GM18499 (cell line): ENCODE measurements at regions not wholly inside any gene's neighbourhood (a gene's known extent, or its start where the extent isn't known, plus 50 kb on each side); places are given as distances from the start of the nearest gene placed in this dataset.

Experiments
- ATAC-seq: cut with Tn5 transposase; IDR thresholded peaks from one replicate; pipeline ENCODE4 v1.9.1; 2021; ENCODE audit warnings: moderate number of reproducible peaks; ENCODE audit not compliant: insufficient read depth, unreplicated experiment

DNA sequence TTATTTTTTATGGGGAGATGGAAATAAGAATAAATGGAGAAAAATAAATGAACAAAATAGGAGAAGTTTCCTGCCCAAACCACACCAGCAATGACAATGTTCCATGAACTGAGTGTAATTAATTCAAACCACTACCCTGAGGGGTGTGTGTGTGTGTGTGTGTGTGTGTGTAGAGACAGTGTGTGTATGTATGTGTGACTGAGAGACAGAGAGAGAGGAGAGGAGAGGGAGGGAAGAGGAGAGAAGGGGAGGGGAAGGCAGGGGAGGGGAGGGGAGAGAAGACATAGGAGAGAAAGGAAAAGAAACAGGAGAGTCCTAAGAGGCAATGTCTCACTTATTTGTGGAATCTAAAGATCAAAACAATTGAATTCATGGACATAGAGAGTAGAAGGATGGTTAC is 65.0 kb upstream of the POU2AF1 start:
- no peak for ATAC-seq

DNA sequence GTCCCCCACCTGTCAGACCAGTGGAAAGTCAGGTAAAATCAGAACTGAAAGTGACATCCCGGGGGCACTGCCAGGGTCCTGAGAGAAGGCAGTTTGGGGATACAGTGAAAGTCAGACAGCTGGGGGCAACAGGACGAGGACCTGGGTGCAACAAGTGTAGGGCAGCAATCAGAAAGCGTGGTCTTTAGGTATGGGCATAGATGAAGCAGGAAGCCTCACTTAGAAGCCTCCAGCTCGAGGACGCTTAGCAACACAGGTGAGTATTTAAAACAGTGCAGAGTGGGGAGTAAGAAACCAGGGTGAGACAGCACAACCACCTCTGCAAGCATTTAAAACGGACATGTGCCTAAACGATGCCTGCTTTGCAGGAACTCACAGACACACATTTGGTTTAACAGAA is 64.6 kb upstream of the POU2AF1 start:
- no peak for ATAC-seq

DNA sequence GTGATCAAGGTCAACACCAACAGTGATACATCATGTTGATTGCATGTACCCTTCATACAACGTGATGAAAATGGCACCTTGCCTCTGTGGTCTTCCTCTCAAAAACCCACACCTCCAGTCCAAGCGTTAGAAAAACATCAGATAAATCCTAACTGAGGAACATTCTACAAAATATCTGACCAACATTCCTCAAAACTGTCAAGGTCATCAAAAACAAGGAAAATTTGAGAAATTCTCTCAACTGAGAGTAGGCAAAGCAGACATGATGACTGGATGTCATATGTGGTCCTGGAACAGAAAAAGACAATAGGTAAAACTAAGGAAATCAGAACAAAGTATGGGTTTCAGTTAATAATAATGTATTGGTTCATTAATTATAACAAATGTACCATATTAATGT is 64.0 kb upstream of the POU2AF1 start:
- no peak for ATAC-seq

DNA sequence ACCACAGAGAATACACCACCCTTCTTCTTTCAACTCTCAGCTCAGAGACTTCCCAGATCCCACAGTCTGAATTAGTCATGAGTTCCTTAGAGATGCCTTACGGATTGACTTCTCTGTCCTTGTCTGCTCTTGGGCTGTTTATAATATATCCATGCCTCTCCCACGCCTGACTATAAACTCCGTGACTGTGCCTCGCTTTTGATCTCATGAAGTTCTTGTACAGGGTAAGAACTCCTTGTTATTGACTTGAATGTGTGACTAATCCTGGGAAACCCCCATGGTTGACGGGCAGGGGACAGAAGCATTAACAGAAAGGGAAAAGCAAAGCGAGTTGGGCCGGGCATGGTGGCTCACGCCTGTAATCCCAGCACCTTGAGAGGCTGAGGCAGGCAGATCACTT is 62.4 kb upstream of the POU2AF1 start:
- no peak for ATAC-seq

DNA sequence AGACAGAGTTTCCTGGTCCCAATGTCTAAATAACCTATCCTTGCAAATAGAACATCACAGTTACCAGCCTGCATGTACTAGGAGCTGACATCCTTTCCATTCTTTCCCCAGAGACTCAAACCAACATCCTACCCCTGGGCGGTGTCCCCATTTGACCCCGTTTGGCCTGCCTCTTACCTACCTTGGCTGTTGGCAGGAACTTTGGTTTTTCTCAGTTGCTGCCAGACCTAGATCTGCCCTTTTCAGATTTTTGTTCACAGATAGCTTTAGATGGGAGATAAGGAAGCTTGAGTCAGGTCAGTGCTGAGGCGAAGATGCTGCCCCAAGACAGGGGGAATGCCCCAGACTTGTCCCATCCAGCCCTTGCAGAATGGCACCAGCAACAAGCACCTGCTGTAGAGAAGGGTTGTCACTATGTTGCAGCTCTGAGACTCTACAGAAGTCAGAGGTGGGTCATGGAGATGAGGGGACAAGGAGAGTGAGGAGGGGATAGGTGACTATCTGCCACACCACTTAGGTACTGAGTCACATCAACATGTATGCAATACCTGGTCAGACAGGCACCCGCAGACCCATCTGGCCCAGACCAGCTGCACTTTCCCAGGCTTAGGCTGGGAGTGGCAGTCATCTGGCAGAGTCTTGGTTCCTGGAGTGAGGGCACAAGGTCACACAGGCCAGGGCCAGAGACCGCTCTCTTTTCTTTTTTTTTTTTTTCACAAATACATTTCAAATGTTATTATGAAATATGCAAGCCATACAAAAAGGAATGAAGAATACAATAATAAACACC is 61.5 kb upstream of the POU2AF1 start:
- ATAC-seq: no peak

DNA sequence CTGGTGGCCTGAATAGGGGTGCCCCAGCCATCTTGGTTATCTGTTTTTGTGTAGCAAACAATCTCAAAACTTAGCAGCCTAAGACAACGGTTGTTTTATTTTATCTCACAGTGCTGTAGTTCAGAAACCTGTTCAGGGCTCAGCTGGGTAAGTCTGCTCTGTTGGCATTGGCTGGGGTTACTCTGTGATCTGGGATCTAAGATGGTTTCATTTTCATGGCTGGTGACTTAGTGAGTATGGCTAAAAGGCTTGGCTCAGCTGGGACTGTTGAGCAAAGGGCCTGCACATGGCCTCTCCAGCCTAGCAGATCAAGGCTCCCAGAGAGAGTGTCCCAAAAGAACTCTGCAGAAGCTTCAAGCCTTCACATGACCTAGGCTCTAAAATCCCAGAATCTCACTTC is 60.8 kb upstream of the POU2AF1 start:
- no peak for ATAC-seq

DNA sequence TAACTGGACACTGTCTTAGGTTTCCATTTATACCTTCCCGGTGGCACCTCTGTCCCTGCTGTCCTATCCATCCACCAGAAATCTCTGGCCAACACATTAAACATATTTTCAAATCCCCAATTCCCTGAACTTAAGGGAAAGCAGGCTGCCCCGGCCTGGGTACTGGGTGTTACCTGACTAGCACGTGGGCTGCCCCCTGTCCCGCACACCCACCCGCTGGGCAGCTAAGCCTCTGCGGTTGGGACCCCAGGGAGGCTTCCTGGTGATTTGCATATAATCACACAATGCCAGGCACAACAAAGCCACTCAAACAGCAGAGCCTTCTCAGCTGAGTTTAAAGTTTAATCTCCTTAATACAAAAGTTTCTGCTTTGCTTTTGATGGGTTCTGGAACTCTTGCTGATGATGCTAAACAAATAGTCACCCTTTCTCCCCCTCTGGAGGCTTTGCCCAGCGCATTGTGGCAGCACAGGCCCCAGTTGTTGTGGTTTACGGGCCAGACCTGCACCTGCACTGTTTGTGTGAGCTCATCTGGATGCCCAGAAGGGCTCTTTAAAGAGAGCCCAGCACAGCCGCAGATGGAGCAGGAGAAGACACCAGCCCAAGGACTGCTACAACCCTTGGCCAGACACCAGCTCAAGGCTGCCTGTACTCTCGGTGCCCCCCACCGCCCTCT is 59.9 kb upstream of the POU2AF1 start:
- ATAC-seq: no peak

DNA sequence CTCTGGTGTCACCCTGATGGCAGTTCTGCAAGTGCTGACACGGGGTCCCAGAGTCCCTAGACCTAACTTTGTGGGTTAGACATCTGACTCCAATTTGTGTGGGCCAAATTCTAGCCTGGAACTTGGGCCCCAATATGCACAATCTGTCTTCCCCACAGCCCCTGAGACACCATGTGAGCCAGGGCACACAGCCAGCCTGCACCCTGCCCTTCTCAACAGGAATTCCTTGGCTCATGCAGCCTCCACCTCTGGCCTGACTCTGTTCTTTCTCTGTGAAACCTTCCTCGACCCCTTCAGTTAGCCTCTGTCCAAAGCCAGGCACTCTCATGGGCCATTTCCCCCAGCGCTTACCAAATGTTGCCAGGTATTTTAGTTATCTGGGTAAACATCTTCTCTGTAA is 59.1 kb upstream of the POU2AF1 start:
- ATAC-seq: no peak

DNA sequence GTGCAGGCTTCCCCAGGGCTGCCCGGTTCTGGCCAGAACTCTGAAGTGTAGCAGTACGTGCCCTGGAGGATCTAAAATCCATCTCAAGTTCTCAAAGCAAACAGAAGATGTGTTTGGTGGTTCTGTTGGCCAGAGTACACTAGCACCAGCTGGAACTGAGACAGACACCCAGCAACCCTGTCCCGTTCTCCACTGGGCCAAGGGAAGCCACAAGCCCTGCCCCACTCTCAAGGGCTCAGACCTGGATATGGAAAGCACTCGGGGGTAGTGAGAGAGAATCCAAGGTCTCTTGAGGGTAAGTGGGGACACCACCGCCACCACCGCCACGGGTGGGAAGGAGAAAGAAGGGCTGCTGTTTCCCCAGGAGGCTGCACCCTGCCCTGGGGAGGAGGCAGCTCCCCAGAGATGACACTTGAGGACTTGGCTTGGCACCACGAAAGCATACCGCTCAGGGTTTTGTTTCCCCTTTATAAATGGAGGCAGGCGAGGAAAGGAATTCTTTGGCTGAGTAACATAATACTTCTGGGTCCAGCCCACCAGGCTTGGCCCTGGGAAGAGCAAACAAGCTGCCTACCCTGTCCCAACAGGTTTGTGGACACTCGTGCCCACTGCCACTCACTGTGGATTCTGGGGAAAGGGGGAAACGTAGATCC is 56.1 kb upstream of the POU2AF1 start:
- ATAC-seq: no peak

DNA sequence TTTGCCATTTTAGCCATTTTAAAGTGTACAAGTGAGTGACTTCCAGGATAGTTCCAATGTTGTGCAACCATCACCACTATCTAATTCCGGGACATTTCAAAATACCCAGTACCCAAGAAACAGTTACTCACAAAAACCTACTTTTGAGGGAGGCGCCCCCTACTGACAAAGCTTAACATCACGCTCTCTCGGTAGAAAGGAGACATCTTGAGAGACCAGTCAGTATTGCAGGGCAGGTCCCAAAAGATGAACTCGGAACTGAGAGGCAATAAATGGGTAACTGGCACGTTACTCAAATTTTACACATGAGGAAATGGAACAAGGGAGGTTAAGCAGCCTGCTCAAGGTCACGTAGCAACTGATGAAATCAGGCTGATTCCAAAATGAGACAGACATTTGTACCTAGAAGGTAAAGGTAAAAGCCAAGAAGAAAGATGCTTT is 50.0 kb upstream of the POU2AF1 start:
- ATAC-seq: peak; percentile 62
